ENCODE measurements at regions not wholly inside any gene's neighbourhood (a gene's known extent, or its start where the extent isn't known, plus 50 kb on each side); places are given as distances from the start of the nearest gene placed in this dataset.

DNA sequence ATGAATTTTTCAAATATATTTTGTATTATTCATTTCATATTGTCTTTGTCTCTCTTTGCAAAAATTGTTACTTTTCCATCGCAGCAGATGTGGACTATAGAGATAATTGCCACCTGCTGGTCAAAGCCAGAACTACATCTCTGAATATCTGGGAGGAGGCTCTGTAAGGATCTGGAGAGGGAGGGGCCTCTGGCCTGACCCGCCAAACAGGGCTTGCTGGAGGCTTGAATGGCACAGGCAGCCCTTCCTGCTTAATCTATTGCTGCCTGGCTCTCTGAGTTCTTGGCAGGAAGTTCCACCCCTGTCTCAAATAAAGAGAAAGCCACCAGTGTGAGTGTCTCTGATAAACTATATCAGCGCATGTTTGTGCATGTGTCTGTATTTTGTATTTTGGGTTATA lies 132.4 kb downstream of the ZMAT1 start:
- TF ChIP-seq, protein P1, sequence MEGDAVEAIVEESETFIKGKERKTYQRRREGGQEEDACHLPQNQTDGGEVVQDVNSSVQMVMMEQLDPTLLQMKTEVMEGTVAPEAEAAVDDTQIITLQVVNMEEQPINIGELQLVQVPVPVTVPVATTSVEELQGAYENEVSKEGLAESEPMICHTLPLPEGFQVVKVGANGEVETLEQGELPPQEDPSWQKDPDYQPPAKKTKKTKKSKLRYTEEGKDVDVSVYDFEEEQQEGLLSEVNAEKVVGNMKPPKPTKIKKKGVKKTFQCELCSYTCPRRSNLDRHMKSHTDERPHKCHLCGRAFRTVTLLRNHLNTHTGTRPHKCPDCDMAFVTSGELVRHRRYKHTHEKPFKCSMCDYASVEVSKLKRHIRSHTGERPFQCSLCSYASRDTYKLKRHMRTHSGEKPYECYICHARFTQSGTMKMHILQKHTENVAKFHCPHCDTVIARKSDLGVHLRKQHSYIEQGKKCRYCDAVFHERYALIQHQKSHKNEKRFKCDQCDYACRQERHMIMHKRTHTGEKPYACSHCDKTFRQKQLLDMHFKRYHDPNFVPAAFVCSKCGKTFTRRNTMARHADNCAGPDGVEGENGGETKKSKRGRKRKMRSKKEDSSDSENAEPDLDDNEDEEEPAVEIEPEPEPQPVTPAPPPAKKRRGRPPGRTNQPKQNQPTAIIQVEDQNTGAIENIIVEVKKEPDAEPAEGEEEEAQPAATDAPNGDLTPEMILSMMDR (IDR thresholded peaks at IDR 0.05; ENCODE audit: low read depth, low read length, poor library complexity, severe bottlenecking): peak; percentile 34
- no peak for TF ChIP-seq EZH2phosphoT487 (IDR thresholded peaks at IDR 0.05; ENCODE audit: borderline replicate concordance, low read length)
